Thyroid gland (tissue), 4 donors: ENCODE measurements at regions not wholly inside any gene's neighbourhood (a gene's known extent, or its start where the extent isn't known, plus 50 kb on each side); places are given as distances from the start of the nearest gene placed in this dataset.

Experiments
- POLR2A ChIP-seq, 2 donors: fragments of 450-650 bp; IDR thresholded peaks; one replicate each; pipeline ENCODE4 v1.6.1; 2017; ENCODE audit warnings: antibody characterized with exemption in 2 of 2, mild to moderate bottlenecking in 2 of 2, moderate library complexity in 1 of 2
- TF ChIP-seq, protein P1 (sequence below), 6 experiments: fragments of 200-600 bp in 3 of 6; fragments of 450-650 bp in 3 of 6; sonication (generic) in 3 of 6; IDR thresholded peaks; one replicate each; pipeline ENCODE4 v1.5.1; 2016 to 2019; ENCODE audit warnings: antibody characterized with exemption in 6 of 6, mild to moderate bottlenecking in 2 of 6, inconsistent platforms in 1 of 6, moderate library complexity in 1 of 6

DNA sequence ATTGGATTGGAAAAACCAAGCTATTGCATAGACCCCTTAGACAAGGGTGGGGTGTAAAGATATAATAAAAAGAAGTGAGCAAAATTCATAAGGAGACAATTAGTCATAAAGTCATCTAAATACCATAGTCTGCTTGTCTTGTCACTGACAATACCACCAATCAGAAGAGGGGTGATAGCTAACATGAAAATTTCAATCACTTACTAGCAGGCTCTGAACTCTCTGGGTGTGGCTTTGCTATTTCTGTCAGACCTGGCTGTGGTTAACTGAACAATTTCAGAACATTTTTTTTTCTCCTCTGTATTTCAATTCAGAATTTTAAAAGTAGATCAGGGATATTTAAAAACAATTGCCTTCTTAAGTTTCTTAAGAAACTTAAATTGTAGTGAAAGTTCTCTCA is 158.5 kb upstream of the PRMT6 start:
- no peak for TF ChIP-seq POLR2A (IDR thresholded peaks at IDR 0.05)
- TF ChIP-seq, protein P1, sequence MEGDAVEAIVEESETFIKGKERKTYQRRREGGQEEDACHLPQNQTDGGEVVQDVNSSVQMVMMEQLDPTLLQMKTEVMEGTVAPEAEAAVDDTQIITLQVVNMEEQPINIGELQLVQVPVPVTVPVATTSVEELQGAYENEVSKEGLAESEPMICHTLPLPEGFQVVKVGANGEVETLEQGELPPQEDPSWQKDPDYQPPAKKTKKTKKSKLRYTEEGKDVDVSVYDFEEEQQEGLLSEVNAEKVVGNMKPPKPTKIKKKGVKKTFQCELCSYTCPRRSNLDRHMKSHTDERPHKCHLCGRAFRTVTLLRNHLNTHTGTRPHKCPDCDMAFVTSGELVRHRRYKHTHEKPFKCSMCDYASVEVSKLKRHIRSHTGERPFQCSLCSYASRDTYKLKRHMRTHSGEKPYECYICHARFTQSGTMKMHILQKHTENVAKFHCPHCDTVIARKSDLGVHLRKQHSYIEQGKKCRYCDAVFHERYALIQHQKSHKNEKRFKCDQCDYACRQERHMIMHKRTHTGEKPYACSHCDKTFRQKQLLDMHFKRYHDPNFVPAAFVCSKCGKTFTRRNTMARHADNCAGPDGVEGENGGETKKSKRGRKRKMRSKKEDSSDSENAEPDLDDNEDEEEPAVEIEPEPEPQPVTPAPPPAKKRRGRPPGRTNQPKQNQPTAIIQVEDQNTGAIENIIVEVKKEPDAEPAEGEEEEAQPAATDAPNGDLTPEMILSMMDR (IDR thresholded peaks at IDR 0.05), result no peak
